HCT116 (cell line): ENCODE measurements at regions not wholly inside any gene's neighbourhood (a gene's known extent, or its start where the extent isn't known, plus 50 kb on each side); places are given as distances from the start of the nearest gene placed in this dataset.
"Not testable (repeated sequence)": the region's sequence is repeated elsewhere in the genome, so short reads cannot be mapped to it uniquely, and the experiment has no call there.

ENCODE experiments used
- ATAC-seq: fragments of 200-7000 bp; cut with Tn5 transposase; 2 replicates; pipeline ENCODE4 v1.9.1; 2020; ENCODE audit warnings: mild to moderate bottlenecking, moderate library complexity
- BruUV-seq: library from RNA; stranded (reverse); fragments of 400-500 nt; replicated peaks from 2 replicates; lab custom pipeline; 2021; lab: Mats Ljungman, UMichigan
- CTCF ChIA-PET: fragments of 300-600 bp; sonication (Branson Sonifier 250); formaldehyde crosslinking; loops from one replicate; lab custom pipeline; 2021; ENCODE audit warnings: antibody characterized with exemption; lab: Charles Lee
- POLR2A ChIA-PET: fragments of 300-600, 350-600 bp; sonication (Branson Sonifier 250); formaldehyde crosslinking; loops from one replicate; lab custom pipeline; 2021; ENCODE audit warnings: antibody characterized with exemption; lab: Charles Lee
- RAD21 ChIA-PET, 2 experiments: fragments of 300-600 bp; sonication (Branson Sonifier 250); formaldehyde crosslinking; loops; one replicate each; lab custom pipeline; 2023; ENCODE audit warnings: low total read pairs in 2 of 2; ENCODE audit not compliant: uncharacterized antibody in 2 of 2, unreplicated experiment in 2 of 2, low non-redundant PET in 1 of 2; lab: Charles Lee
- DNase-seq: peaks from one replicate; pipeline ENCODE4 v3.0.0-alpha.2; 2010; ENCODE audit warnings: low read depth, low spot score
- H2AFZ ChIP-seq: fragments of 200-600 bp; shearing (Covaris generic), sonication (generic); 2 replicates; pipeline ENCODE4 v1.6.1; 2017; ENCODE audit warnings: low read depth, mixed run types, mixed read lengths, antibody characterized with exemption, low read length; ENCODE audit not compliant: poor library complexity, severe bottlenecking
- H3K27ac ChIP-seq: 2 replicates; pipeline ENCODE4 v1.5.1; 2012; ENCODE audit warnings: low read depth, low read length
- H3K27me3 ChIP-seq: fragments of 200-600 bp; sonication (generic); 2 replicates; pipeline ENCODE4 v1.6.1; 2016; ENCODE audit warnings: mixed run types, low read length, mixed read lengths; ENCODE audit not compliant: insufficient read depth
- H3K36me3 ChIP-seq, 2 experiments: fragments of 200-500 bp in 1 of 2; fragments of 200-600 bp in 1 of 2; sonication (Bioruptor generic) in 1 of 2; sonication (generic) in 1 of 2; 2 replicates each; pipeline versions ENCODE4 v1.5.1 to v1.6.1; 2014 to 2016; ENCODE audit warnings: low read length in 2 of 2, inconsistent platforms in 1 of 2, mixed read lengths in 1 of 2, mixed run types in 1 of 2; ENCODE audit not compliant: insufficient read depth in 2 of 2, control insufficient read depth in 1 of 2
- H3K4me1 ChIP-seq, 2 experiments: fragments of 200-600 bp in 1 of 2; sonication (generic) in 1 of 2; 2 replicates each; pipeline versions ENCODE4 v1.5.1 to v1.6.1; 2012 to 2017; ENCODE audit warnings: low read length in 2 of 2, inconsistent platforms in 1 of 2, mild to moderate bottlenecking in 1 of 2, mixed read lengths in 1 of 2, mixed run types in 1 of 2, moderate library complexity in 1 of 2; ENCODE audit not compliant: insufficient read depth in 2 of 2, control insufficient read depth in 1 of 2
- H3K4me2 ChIP-seq: fragments of 200-600 bp; sonication (generic); 2 replicates; pipeline ENCODE4 v1.6.1; 2017; ENCODE audit warnings: mixed run types, low read length, mixed read lengths
- H3K4me3 ChIP-seq, 2 experiments: fragments of 200-600 bp in 1 of 2; sonication (generic) in 1 of 2; replicated peaks in 1 of 2; 2 replicates each; pipeline ENCODE4 v1.5.1; 2011 to 2016; ENCODE audit warnings: low read length in 2 of 2, control low read depth in 1 of 2, low read depth in 1 of 2, mild to moderate bottlenecking in 1 of 2, mixed read lengths in 1 of 2, mixed run types in 1 of 2
- H3K79me2 ChIP-seq: fragments of 200-600 bp; sonication (generic); 2 replicates; pipeline ENCODE4 v1.6.1; 2017; ENCODE audit warnings: mild to moderate bottlenecking, mixed run types, low read length, moderate library complexity, mixed read lengths; ENCODE audit not compliant: insufficient read depth
- H3K9ac ChIP-seq: fragments of 200-600 bp; sonication (generic); 2 replicates; pipeline ENCODE4 v1.6.1; 2016; ENCODE audit warnings: low read length, mixed read lengths
- H3K9me2 ChIP-seq: fragments of 200-600 bp; sonication (generic), shearing (Covaris generic); 2 replicates; pipeline ENCODE4 v1.6.1; 2017; ENCODE audit warnings: mixed run types, mild to moderate bottlenecking, moderate library complexity; ENCODE audit not compliant: insufficient read depth
- H3K9me3 ChIP-seq, 2 experiments: fragments of 200-500 bp in 1 of 2; fragments of 200-600 bp in 1 of 2; sonication (Bioruptor generic) in 1 of 2; sonication (generic) in 1 of 2; 2 replicates each; pipeline ENCODE4 v1.6.1; 2014 to 2017; ENCODE audit warnings: low read length in 2 of 2, mixed read lengths in 2 of 2, inconsistent platforms in 1 of 2, low read depth in 1 of 2, mild to moderate bottlenecking in 1 of 2, mixed run types in 1 of 2, moderate library complexity in 1 of 2; ENCODE audit not compliant: control insufficient read depth in 1 of 2, insufficient read depth in 1 of 2
- H4K20me1 ChIP-seq: fragments of 200-600 bp; sonication (generic), shearing (Covaris generic); 2 replicates; pipeline ENCODE4 v1.6.1; 2017; ENCODE audit warnings: mixed run types, mild to moderate bottlenecking, moderate library complexity; ENCODE audit not compliant: insufficient read depth
- EZH2phosphoT487 ChIP-seq: fragments of 200-600 bp; IDR thresholded peaks from 2 replicates; pipeline ENCODE4 v1.6.1; 2018; ENCODE audit warnings: antibody characterized with exemption, borderline replicate concordance
- SRF ChIP-seq: IDR thresholded peaks from 2 replicates; pipeline ENCODE4 v1.6.1; 2012; ENCODE audit warnings: low read depth
- TCF7L2 ChIP-seq: IDR thresholded peaks from 2 replicates; pipeline ENCODE4 v1.7.0; 2011; ENCODE audit warnings: borderline replicate concordance, inconsistent platforms; ENCODE audit not compliant: insufficient read depth, insufficient read length; ENCODE audit errors: extremely low read depth
- ZNF274 ChIP-seq: fragments of 200-500 bp; sonication (Bioruptor generic); IDR thresholded peaks from 2 replicates; pipeline ENCODE4 v1.6.1; 2014; ENCODE audit warnings: mild to moderate bottlenecking, low read depth, low read length, inconsistent platforms
- intact Hi-C: fragments of 100-400 bp; cut with micrococcal nuclease; formaldehyde crosslinking; loops from 2 replicates; pipeline ENCODE4 v1.10.0; 2022
- TF ChIP-seq, protein P1 (sequence below): IDR thresholded peaks from 2 replicates; pipeline ENCODE4 v1.6.1; 2012; ENCODE audit warnings: low read depth
- TF ChIP-seq, protein P2 (sequence below): IDR thresholded peaks from 2 replicates; pipeline ENCODE4 v1.6.1; 2011; ENCODE audit warnings: mild to moderate bottlenecking, low read length, moderate library complexity; ENCODE audit not compliant: insufficient replicate concordance; ENCODE audit errors: extremely low read depth

DNA sequence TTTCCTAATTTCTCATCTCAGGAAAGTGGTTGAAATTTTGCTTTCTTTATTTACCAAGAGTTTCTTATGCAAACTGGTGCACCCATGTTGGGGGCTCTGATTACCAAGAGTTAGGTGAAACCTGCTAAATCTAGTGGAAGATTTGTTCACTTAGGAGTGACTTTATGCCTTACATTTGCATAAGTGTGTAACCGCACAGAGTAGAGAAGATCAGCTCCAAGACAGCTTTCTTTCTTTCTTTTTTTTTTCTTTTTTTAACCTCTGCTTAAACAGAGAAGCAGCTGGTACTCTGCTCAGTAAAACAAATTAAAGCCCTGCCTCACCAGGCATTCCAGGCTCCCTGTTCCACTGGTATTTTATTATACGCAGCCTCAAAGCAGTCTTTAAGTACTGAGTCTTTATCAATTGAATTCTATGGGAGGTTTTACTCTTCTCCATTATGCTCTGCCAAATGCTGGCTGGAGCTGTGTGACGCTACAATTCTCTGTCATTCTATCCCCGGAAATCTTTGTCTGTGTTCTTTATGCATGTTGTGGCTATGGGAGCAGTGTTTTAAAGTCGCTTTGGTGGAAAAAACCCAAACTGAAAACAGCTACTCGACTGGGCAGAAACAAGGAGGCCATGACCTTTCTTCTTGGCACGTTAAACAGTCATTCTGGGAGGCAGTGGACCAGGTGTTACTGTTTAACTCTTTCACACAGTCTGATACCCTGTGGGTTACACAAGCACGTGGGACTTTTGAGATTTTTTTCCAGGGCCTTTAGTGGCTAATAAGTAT is 55.2 kb upstream of the GBE1 start:
- POLR2A ChIA-PET: no interaction called here
- no peak overlapping the region for H3K9ac ChIP-seq
- no peaks in the 10 kb centered on the region for H3K4me1 ChIP-seq
- no peak for TF ChIP-seq ZNF274
- TF ChIP-seq EZH2phosphoT487: no peak
- TF ChIP-seq, protein P1, sequence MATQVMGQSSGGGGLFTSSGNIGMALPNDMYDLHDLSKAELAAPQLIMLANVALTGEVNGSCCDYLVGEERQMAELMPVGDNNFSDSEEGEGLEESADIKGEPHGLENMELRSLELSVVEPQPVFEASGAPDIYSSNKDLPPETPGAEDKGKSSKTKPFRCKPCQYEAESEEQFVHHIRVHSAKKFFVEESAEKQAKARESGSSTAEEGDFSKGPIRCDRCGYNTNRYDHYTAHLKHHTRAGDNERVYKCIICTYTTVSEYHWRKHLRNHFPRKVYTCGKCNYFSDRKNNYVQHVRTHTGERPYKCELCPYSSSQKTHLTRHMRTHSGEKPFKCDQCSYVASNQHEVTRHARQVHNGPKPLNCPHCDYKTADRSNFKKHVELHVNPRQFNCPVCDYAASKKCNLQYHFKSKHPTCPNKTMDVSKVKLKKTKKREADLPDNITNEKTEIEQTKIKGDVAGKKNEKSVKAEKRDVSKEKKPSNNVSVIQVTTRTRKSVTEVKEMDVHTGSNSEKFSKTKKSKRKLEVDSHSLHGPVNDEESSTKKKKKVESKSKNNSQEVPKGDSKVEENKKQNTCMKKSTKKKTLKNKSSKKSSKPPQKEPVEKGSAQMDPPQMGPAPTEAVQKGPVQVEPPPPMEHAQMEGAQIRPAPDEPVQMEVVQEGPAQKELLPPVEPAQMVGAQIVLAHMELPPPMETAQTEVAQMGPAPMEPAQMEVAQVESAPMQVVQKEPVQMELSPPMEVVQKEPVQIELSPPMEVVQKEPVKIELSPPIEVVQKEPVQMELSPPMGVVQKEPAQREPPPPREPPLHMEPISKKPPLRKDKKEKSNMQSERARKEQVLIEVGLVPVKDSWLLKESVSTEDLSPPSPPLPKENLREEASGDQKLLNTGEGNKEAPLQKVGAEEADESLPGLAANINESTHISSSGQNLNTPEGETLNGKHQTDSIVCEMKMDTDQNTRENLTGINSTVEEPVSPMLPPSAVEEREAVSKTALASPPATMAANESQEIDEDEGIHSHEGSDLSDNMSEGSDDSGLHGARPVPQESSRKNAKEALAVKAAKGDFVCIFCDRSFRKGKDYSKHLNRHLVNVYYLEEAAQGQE: no peak
- no peak for TF ChIP-seq TCF7L2
- no peak for TF ChIP-seq SRF
- TF ChIP-seq, protein P2, sequence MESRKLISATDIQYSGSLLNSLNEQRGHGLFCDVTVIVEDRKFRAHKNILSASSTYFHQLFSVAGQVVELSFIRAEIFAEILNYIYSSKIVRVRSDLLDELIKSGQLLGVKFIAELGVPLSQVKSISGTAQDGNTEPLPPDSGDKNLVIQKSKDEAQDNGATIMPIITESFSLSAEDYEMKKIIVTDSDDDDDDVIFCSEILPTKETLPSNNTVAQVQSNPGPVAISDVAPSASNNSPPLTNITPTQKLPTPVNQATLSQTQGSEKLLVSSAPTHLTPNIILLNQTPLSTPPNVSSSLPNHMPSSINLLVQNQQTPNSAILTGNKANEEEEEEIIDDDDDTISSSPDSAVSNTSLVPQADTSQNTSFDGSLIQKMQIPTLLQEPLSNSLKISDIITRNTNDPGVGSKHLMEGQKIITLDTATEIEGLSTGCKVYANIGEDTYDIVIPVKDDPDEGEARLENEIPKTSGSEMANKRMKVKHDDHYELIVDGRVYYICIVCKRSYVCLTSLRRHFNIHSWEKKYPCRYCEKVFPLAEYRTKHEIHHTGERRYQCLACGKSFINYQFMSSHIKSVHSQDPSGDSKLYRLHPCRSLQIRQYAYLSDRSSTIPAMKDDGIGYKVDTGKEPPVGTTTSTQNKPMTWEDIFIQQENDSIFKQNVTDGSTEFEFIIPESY: no peak
- H3K79me2 ChIP-seq: no peaks in the 10 kb centered on the region
- no peaks in the 10 kb centered on the region for H4K20me1 ChIP-seq
- ATAC-seq: no peak
- no peak overlapping the region for H3K27ac ChIP-seq
- H3K4me2 ChIP-seq: no peak overlapping the region
- CTCF ChIA-PET: no interaction called here
- H3K9me3 ChIP-seq: no peaks in the 10 kb centered on the region
- no peaks in the 10 kb centered on the region for H3K9me2 ChIP-seq
- H3K27me3 ChIP-seq: no peaks in the 10 kb centered on the region
- RAD21 ChIA-PET: no interaction called here
- DNase-seq: no peak
- no peaks in the 10 kb centered on the region for H3K36me3 ChIP-seq
- intact Hi-C loops: no loop called here
- no peak overlapping the region for H2AFZ ChIP-seq
- no peak overlapping the region for H3K4me3 ChIP-seq
- no TSS peak for BruUV-seq

GRCh38 chr3:81812098-81812497 is 50.7 kb upstream of the GBE1 start:
- H3K9me3 ChIP-seq, DNase-seq, H3K4me1 ChIP-seq, BruUV-seq, POLR2A ChIA-PET, H3K27ac ChIP-seq, H3K9ac ChIP-seq, CTCF ChIA-PET, H3K27me3 ChIP-seq, H2AFZ ChIP-seq, ATAC-seq, H3K4me2 ChIP-seq, intact Hi-C loops, H4K20me1 ChIP-seq, RAD21 ChIA-PET, H3K36me3 ChIP-seq, H3K4me3 ChIP-seq, H3K79me2 ChIP-seq, H3K9me2 ChIP-seq: not testable (repeated sequence)
